ENCODE measurements at regions not wholly inside any gene's neighbourhood (a gene's known extent, or its start where the extent isn't known, plus 50 kb on each side); places are given as distances from the start of the nearest gene placed in this dataset.

- H3K4me1 ChIP-seq, result no peaks in the 10 kb centered on the region
- peaks cover 0 to 3% of the 10 kb centered on the region in 2 donors for H3K27me3 ChIP-seq
- DNase-seq, result no peak
- TF ChIP-seq CTCF (IDR thresholded peaks at IDR 0.05) (no peak), POLR2A (IDR thresholded peaks at IDR 0.05) (no peak)
- H3K9me3 ChIP-seq, result no peaks in the 10 kb centered on the region
- H3K4me3 ChIP-seq, result no peak overlapping the region
- no peak overlapping the region for H3K27ac ChIP-seq
- H3K36me3 ChIP-seq, result no peaks in the 10 kb centered on the region
- intact Hi-C loops (cut with DNase I; ENCODE audit: low total_unique reads), result no loop called here
Measured at GRCh38 chr20:11718474-11719094, 199.1 kb upstream of the BTBD3 start.

DNA sequence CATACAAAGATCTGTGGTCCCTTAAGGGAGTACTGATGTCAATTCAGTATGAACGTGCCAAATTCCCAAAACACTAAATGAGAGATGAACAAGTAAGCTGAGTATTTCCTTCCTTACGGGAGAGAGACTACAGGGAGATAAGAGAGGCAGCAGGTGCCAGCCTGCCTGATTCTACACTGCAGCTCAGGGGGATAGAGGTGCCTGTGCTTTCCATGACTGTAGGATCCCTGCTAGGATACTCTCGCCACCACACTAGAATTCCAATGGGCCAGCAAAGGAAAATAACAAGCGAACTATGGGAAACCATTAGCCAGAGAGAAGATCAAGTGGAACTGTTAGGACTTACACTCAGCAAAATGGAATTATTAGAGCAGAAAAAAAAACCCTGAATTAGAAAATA, 198.5 kb upstream of the BTBD3 start:
- H3K9me3 ChIP-seq, result no peaks in the 10 kb centered on the region
- no peaks in the 10 kb centered on the region for H3K36me3 ChIP-seq
- H3K4me3 ChIP-seq, result no peak overlapping the region
- no peaks in the 10 kb centered on the region for H3K4me1 ChIP-seq
- TF ChIP-seq POLR2A (IDR thresholded peaks at IDR 0.05), result no peak
- no peak for TF ChIP-seq CTCF (IDR thresholded peaks at IDR 0.05)
- intact Hi-C loops (cut with DNase I; ENCODE audit: low total_unique reads), result no loop called here
- no peak for DNase-seq
- peaks cover 0 to 3% of the 10 kb centered on the region in 2 donors for H3K27me3 ChIP-seq
- H3K27ac ChIP-seq, result no peak overlapping the region

DNA sequence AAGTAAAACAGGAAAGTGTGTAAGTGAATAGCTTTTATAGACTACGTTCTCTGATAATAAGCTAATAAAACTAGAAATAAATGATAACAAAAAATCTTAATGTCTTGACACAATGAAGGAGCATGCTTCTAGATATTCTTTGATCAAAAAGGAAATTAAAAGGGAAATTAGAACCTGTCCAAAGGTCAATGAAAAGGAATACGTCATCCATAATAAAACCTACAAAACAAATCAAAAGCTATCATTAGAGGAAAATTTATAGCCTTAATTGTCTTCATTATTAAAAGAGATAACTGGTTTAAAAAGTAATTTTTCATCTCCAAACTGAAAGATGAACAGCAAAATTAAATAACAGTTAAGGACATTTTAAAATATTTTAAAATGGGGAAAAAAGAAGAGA, 196.3 kb upstream of the BTBD3 start:
- Histone ChIP-seq H3K27ac (no peak overlapping the region), H3K4me3 (no peak overlapping the region), H3K27me3 (peaks cover 0 to 3% of the 10 kb centered on the region in 2 donors), H3K36me3 (no peaks in the 10 kb centered on the region), H3K9me3 (no peaks in the 10 kb centered on the region), H3K4me1 (no peaks in the 10 kb centered on the region)
- DNase-seq, result no peak
- intact Hi-C loops (cut with DNase I; ENCODE audit: low total_unique reads), result no loop called here
- TF ChIP-seq CTCF (IDR thresholded peaks at IDR 0.05), result no peak
- TF ChIP-seq POLR2A (IDR thresholded peaks at IDR 0.05), result no peak

DNA sequence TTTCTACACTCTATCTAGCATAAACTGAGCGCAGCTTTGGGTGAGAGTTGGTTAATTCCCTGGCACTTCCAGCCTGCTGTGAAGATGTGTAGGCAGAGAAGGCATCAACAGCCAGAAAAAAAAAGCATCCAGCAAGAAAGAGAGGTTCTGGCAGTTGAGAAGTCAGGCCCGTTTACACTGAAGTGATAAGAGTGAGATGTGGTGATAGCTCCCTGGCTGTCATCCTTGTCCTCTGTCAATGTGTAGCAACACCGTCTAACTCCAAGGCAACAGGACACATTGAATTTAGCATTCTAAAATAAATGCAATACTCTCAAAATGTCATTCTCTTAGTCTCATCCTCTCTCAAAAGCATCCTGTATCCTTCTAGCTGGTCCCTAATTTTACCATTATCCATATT, 193.6 kb upstream of the BTBD3 start:
- peaks cover 0 to 3% of the 10 kb centered on the region in 2 donors for H3K27me3 ChIP-seq
- TF ChIP-seq POLR2A (IDR thresholded peaks at IDR 0.05), result no peak
- no peak for TF ChIP-seq CTCF (IDR thresholded peaks at IDR 0.05)
- no peaks in the 10 kb centered on the region for H3K36me3 ChIP-seq
- no peak for DNase-seq
- intact Hi-C loops (cut with DNase I; ENCODE audit: low total_unique reads), result no loop called here
- no peak overlapping the region for H3K27ac ChIP-seq
- no peaks in the 10 kb centered on the region for H3K4me1 ChIP-seq
- H3K4me3 ChIP-seq, result no peak overlapping the region
- H3K9me3 ChIP-seq, result no peaks in the 10 kb centered on the region

- Histone ChIP-seq H3K9me3 (no peaks in the 10 kb centered on the region), H3K4me3 (no peak overlapping the region), H3K36me3 (no peaks in the 10 kb centered on the region), H3K4me1 (no peaks in the 10 kb centered on the region), H3K27me3 (no peaks in the 10 kb centered on the region), H3K27ac (no peak overlapping the region)
- TF ChIP-seq POLR2A (IDR thresholded peaks at IDR 0.05) (no peak), CTCF (IDR thresholded peaks at IDR 0.05) (no peak)
- intact Hi-C loops (cut with DNase I; ENCODE audit: low total_unique reads), result no loop called here
- DNase-seq, result no peak
Measured at GRCh38 chr20:11726026-11726425, 191.7 kb upstream of the BTBD3 start.

Measured in uterus (tissue), 3 donors.